ENCODE measurements at regions not wholly inside any gene's neighbourhood (a gene's known extent, or its start where the extent isn't known, plus 50 kb on each side); places are given as distances from the start of the nearest gene placed in this dataset.

DNA sequence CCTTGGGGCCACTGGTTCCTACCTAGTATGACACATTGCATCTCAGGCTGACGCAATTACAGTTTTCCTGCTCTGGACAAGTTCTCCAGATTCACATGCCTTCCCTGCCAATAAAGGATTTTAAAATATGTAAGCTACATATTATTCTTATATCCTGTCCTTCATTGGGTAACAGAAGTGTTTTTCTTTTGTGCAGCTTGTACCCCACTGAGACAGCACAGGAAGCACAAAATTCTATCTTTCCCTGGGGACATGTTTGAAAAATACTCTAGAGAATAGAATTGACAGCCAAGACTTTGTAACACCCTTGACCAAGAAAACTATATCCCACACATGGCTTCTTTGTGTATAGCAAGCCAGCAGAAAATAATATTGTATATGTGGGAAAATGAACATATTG lies 456.8 kb downstream of the MAFB start:
- TF ChIP-seq POLR2AphosphoS5 (IDR thresholded peaks at IDR 0.05; ENCODE audit: low read depth) = no peak
- TF ChIP-seq, protein P1, sequence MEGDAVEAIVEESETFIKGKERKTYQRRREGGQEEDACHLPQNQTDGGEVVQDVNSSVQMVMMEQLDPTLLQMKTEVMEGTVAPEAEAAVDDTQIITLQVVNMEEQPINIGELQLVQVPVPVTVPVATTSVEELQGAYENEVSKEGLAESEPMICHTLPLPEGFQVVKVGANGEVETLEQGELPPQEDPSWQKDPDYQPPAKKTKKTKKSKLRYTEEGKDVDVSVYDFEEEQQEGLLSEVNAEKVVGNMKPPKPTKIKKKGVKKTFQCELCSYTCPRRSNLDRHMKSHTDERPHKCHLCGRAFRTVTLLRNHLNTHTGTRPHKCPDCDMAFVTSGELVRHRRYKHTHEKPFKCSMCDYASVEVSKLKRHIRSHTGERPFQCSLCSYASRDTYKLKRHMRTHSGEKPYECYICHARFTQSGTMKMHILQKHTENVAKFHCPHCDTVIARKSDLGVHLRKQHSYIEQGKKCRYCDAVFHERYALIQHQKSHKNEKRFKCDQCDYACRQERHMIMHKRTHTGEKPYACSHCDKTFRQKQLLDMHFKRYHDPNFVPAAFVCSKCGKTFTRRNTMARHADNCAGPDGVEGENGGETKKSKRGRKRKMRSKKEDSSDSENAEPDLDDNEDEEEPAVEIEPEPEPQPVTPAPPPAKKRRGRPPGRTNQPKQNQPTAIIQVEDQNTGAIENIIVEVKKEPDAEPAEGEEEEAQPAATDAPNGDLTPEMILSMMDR (conservative IDR thresholded peaks at IDR 0.05; ENCODE audit: low read depth in 2 of 2) = no peak
- no peak for TF ChIP-seq NANOG (IDR thresholded peaks at IDR 0.05; ENCODE audit: borderline replicate concordance)
- TF ChIP-seq, protein P2, sequence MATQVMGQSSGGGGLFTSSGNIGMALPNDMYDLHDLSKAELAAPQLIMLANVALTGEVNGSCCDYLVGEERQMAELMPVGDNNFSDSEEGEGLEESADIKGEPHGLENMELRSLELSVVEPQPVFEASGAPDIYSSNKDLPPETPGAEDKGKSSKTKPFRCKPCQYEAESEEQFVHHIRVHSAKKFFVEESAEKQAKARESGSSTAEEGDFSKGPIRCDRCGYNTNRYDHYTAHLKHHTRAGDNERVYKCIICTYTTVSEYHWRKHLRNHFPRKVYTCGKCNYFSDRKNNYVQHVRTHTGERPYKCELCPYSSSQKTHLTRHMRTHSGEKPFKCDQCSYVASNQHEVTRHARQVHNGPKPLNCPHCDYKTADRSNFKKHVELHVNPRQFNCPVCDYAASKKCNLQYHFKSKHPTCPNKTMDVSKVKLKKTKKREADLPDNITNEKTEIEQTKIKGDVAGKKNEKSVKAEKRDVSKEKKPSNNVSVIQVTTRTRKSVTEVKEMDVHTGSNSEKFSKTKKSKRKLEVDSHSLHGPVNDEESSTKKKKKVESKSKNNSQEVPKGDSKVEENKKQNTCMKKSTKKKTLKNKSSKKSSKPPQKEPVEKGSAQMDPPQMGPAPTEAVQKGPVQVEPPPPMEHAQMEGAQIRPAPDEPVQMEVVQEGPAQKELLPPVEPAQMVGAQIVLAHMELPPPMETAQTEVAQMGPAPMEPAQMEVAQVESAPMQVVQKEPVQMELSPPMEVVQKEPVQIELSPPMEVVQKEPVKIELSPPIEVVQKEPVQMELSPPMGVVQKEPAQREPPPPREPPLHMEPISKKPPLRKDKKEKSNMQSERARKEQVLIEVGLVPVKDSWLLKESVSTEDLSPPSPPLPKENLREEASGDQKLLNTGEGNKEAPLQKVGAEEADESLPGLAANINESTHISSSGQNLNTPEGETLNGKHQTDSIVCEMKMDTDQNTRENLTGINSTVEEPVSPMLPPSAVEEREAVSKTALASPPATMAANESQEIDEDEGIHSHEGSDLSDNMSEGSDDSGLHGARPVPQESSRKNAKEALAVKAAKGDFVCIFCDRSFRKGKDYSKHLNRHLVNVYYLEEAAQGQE (IDR thresholded peaks at IDR 0.05; ENCODE audit: unreplicated experiment) = no peak
- no peak for TF ChIP-seq EZH2 (IDR thresholded peaks at IDR 0.05; ENCODE audit: low read depth, unreplicated experiment)
- no peak for TF ChIP-seq EZH2phosphoT487 (IDR thresholded peaks at IDR 0.05; ENCODE audit: unreplicated experiment)
- TF ChIP-seq, protein P3, sequence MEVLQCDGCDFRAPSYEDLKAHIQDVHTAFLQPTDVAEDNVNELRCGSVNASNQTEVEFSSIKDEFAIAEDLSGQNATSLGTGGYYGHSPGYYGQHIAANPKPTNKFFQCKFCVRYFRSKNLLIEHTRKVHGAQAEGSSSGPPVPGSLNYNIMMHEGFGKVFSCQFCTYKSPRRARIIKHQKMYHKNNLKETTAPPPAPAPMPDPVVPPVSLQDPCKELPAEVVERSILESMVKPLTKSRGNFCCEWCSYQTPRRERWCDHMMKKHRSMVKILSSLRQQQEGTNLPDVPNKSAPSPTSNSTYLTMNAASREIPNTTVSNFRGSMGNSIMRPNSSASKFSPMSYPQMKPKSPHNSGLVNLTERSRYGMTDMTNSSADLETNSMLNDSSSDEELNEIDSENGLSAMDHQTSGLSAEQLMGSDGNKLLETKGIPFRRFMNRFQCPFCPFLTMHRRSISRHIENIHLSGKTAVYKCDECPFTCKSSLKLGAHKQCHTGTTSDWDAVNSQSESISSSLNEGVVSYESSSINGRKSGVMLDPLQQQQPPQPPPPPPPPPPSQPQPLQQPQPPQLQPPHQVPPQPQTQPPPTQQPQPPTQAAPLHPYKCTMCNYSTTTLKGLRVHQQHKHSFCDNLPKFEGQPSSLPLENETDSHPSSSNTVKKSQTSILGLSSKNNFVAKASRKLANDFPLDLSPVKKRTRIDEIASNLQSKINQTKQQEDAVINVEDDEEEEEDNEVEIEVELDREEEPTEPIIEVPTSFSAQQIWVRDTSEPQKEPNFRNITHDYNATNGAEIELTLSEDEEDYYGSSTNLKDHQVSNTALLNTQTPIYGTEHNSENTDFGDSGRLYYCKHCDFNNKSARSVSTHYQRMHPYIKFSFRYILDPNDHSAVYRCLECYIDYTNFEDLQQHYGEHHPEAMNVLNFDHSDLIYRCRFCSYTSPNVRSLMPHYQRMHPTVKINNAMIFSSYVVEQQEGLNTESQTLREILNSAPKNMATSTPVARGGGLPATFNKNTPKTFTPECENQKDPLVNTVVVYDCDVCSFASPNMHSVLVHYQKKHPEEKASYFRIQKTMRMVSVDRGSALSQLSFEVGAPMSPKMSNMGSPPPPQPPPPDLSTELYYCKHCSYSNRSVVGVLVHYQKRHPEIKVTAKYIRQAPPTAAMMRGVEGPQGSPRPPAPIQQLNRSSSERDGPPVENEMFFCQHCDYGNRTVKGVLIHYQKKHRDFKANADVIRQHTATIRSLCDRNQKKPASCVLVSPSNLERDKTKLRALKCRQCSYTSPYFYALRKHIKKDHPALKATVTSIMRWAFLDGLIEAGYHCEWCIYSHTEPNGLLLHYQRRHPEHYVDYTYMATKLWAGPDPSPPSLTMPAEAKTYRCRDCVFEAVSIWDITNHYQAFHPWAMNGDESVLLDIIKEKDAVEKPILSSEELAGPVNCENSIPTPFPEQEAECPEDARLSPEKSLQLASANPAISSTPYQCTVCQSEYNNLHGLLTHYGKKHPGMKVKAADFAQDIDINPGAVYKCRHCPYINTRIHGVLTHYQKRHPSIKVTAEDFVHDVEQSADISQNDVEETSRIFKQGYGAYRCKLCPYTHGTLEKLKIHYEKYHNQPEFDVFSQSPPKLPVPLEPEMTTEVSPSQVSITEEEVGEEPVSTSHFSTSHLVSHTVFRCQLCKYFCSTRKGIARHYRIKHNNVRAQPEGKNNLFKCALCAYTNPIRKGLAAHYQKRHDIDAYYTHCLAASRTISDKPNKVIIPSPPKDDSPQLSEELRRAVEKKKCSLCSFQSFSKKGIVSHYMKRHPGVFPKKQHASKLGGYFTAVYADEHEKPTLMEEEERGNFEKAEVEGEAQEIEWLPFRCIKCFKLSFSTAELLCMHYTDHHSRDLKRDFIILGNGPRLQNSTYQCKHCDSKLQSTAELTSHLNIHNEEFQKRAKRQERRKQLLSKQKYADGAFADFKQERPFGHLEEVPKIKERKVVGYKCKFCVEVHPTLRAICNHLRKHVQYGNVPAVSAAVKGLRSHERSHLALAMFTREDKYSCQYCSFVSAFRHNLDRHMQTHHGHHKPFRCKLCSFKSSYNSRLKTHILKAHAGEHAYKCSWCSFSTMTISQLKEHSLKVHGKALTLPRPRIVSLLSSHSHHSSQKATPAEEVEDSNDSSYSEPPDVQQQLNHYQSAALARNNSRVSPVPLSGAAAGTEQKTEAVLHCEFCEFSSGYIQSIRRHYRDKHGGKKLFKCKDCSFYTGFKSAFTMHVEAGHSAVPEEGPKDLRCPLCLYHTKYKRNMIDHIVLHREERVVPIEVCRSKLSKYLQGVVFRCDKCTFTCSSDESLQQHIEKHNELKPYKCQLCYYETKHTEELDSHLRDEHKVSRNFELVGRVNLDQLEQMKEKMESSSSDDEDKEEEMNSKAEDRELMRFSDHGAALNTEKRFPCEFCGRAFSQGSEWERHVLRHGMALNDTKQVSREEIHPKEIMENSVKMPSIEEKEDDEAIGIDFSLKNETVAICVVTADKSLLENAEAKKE (CRISPR knock-in tag; IDR thresholded peaks at IDR 0.05) = no peak
- no peak for TF ChIP-seq ZNF114 (CRISPR knock-in tag; IDR thresholded peaks at IDR 0.05)
- TF ChIP-seq, protein P4, sequence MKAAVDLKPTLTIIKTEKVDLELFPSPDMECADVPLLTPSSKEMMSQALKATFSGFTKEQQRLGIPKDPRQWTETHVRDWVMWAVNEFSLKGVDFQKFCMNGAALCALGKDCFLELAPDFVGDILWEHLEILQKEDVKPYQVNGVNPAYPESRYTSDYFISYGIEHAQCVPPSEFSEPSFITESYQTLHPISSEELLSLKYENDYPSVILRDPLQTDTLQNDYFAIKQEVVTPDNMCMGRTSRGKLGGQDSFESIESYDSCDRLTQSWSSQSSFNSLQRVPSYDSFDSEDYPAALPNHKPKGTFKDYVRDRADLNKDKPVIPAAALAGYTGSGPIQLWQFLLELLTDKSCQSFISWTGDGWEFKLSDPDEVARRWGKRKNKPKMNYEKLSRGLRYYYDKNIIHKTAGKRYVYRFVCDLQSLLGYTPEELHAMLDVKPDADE (IDR thresholded peaks at IDR 0.05) = no peak
